HG03097 (cell line): ENCODE measurements at regions not wholly inside any gene's neighbourhood (a gene's known extent, or its start where the extent isn't known, plus 50 kb on each side); places are given as distances from the start of the nearest gene placed in this dataset.
"Not testable (repeated sequence)": the region's sequence is repeated elsewhere in the genome, so short reads cannot be mapped to it uniquely, and the experiment has no call there.

Source experiments
- ATAC-seq: cut with Tn5 transposase; IDR thresholded peaks from one replicate; pipeline ENCODE4 v1.9.1; 2021; ENCODE audit not compliant: unreplicated experiment, low FRiP score

DNA sequence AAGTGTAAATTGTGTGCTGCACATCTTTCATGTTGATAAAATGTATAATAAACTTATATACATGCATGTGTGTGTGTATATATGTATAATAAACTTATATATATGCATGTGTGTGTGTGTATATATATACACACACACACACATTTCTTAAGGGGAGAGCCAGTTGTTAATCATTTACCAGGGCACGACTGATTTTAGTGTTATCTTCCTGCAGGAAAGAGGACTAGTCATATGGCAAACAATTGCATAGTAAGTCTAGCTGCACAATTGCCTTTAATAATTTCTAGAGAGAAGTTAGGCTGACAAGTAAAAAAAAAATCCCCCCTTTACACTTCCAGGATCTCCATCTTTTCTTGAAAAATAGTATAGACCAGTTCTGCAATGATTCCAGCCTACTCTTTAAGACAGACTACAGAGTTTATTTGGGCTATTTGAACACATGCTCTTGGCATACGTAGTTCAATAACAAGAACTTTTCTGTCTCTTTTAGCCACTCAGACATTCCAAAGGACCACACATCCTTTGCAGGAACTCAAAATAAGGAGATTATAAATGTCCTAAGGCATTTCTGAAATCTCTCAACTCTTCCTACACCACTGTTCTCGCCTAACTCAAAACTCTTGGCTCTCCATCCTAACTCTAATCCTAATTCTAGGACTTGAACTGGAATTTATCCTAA lies 163.6 kb upstream of the SETMAR start:
- ATAC-seq = peak; percentile 71

DNA sequence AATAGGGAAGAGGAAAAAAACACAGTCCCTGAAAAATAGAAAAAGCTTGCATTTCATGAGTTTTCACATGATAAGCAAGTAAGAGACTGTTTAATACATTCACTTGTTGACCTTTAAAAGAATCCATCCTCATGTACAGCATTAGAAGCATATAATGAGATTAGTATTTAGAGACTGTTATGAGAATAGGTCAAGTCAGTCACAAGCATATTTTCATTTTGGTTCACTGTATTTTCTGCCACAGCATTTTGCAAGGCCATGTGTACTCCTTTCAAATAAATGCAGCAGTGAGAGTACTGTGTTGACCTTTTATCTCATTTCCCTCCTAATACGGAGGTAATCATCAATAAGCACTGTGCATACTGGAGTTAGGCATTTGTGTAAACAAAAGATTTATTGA lies 162.2 kb upstream of the SETMAR start:
- no peak for ATAC-seq

DNA sequence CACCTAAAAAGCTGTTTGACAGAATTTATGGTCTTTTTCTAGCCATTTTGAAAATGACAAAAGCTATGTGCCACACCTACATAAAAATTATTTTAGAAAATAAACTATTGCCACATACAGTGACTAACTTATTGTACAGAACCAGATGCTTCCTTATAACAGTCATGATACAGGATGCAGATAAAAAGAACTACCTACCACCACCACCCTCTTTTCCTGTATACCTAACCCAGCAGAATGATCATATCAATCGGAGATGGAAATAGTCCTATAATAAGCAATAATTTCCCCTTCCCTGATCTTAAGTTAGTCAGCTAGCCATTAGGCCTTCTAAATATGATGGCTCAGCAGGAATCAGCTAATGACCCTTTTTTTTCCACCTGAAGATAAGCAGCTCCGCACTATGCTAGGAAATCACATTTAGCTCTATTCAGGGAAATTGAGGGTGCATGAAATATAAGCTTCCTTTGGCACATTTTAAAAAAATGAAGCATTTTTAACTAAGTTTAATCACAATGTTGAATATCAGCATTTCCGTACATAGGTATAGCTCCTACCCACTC lies 155.5 kb upstream of the SETMAR start:
- no peak for ATAC-seq

DNA sequence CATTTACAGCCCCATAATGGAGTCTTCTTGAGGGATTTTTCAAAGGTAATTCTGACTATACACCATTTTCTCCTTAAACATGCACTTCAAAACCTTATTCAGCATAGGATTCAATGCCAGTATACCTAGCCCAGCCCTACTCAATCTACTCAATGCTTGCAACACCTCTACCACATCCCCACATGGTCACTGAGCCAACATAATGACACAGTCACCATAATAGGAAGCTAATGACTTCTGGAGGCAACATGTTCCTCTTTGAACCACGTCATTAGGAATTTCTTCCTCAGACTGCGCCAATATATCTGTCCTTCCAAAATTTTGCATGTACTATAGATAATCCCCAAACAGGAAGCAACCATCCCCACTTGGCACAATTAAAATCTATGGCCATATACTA lies 153.9 kb upstream of the SETMAR start:
- no peak for ATAC-seq

DNA sequence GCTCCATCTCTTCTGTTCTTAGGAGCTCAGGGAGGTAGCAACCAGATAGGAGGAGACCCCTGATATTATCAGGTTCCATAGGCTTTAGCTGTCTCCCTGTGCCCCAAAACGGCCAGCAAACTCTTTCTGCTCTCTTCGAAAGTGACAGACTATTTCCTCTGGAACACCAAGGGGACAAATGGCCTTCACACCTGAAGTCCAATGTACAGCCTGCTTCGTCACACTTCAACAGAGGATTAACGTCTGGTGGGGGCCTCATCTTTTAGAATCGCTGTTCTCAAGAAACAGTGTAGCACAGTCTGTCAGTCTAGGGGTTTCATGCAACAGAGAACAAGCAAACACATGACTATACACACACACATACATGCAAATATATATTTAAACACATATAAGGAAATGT lies 152.4 kb upstream of the SETMAR start:
- no peak for ATAC-seq

DNA sequence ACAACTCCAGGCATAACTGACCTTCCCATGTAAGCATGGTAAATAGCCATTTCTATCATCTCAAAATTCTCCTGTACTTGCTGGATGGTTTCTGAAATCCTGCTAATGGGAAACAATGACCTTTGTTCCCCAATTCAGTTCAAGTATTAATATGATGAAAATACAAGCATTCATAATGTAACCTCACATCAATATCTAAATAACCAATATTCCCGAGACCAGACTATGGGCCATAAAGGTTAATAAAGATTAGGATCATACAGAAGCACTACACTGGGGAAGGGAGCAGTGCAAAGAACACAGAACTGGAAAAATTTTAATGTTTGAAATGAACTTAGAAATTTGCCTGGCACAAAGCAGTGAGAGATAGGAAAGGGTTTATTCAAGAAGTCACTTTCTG lies 151.3 kb upstream of the SETMAR start:
- no peak for ATAC-seq

DNA sequence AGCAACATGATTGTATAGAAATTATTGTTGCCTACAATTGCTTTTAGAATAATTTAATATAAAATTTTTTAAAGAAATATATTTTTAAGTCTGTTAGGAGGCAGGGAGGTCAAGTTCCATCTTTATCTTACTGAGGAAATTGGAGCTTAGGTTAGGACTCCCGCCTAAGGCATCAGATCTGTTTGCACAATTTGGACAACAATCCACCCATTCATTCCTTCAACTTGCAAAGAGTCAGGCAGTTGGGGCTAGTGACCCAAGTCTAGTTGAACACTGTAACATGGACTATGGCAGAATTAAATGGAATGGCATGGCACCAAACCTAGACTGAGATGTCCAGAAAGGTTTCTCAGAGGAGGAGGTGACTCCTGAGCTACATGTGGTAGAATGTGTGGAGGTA lies 149.4 kb upstream of the SETMAR start:
- no peak for ATAC-seq

DNA sequence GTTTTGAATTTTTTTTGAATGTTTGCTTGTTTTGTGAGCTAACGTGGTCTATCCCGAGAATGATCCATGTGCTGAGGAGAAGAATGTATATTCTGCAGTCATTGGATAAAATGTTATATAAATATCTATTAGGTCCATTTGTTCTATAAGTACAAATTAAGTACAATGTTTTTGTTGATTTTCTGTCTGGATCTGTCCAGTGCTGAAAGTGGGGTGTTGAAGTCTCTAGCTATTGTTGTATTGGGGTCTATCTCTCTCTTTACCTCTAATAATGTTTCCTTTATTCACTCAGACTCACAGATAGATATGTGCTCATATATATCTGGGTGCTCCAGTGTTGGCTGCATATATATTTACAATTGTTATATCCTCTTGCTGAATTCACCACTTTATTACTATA lies 144.8 kb upstream of the SETMAR start:
- no peak for ATAC-seq

DNA sequence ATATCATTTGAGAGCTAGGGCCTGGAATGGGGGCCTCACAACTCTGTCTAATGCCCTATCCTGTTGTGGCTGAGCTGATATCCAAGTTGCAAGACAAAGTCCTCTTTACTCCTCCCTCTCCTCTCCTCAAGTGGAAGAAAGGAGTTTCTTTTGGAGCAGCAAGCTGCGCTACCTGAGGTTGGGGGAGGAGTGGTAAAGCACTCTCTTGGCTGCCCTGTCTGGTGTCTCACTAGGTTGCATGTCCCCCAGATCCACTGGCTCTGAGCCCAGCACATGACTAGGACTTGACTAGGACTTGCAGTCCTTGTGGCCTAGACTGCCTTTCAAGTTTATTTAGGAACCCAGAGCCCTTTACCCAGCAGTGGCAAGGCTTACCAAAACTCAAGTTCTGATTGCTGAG lies 141.1 kb upstream of the SETMAR start:
- ATAC-seq = no peak

DNA sequence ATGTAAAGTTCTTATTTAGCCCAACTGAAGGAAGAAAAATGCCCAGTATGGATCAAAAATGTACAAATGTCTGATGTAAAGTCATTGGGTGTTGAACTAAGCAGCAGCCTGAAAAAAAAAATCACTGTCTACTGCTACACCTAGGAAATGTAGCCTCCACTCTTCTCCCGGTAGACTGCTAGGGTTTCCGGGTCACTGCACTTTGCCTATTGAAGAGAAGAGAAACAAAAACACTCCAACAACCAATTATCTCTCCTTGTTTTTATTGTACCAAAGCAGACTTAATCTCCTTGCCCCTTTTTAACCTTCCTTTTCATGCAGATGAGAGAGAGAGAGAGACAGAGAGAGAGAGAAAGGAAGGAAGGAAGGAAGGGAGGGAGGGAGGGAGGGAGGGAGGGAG lies 140.2 kb upstream of the SETMAR start:
- no peak for ATAC-seq

DNA sequence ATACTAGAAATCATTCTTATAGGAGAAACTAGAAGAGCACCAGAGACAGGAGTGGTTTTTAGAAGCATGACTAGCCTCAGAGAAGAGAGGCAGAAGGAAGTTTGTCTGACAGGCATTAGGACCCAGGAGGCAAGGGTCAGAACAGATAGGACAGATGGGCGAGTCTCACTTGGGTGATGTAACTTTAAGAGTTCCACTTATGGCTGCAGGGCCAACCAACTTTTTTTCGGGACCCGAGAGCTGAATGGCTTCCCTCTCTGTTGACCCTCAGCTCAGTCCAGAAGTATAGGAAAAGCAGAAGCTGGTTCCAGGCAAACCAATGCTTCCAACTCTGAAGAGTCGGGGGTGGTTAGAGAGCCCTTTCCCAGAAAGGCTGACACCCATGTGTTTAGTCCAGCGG lies 136.6 kb upstream of the SETMAR start:
- no peak for ATAC-seq

DNA sequence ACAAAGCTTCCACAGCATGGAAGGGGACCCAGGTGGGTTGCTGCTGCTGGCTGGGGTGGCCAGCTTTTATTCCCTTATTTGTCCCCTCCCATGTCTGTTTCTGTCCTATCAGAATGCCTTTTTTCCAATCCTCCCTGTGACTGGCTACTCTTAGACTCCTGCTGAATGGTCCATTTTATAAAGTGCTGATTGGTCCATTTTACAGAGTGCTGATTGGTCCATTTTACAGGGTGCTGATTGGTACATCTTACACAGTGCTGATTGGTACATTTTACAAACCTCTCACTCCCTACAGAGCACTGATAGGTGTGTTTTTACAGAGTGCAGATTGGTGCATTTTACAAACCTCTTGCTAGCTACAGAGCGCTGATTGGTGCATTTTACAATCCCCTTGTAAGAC lies 135.9 kb upstream of the SETMAR start:
- not testable (repeated sequence) for ATAC-seq

DNA sequence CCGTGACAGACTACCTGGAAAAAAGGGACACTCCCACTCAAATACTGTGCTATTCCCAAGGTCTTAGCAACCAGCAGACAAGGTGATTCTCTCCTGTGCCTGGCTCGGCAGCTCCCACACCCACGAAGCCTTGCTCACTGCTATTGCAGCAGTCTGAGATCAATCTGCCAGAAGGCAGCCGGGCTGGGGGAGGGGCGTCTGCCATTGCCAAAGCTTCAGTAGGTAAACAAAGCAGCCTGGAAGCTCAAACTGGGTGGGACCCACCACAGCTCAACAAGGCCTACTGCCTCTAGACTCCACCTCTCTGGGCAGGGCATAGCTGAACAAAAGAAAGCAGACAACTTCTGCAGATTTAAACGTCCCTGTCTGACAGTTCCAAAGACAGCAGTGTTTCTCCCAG lies 128.4 kb upstream of the SETMAR start:
- no peak for ATAC-seq

DNA sequence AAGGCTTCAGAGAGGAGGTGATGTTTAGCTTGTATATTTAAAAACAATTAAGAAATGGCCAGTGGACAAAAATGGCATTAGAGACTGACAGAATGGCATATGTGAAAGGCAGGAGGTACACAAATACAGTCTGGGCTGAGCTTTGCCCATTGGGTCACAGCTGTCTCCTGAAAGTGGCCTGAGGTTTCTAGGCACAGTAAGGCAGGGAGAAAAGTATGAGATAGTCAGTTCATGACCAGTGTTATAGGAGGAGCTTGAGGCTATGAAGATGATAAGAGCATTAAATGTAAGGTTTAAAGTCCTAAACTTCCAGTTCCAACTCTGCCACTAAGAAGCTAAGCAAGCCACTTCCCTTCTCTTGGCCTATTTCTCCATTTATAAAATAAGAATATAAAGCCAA lies 111.2 kb upstream of the SETMAR start:
- ATAC-seq = no peak

DNA sequence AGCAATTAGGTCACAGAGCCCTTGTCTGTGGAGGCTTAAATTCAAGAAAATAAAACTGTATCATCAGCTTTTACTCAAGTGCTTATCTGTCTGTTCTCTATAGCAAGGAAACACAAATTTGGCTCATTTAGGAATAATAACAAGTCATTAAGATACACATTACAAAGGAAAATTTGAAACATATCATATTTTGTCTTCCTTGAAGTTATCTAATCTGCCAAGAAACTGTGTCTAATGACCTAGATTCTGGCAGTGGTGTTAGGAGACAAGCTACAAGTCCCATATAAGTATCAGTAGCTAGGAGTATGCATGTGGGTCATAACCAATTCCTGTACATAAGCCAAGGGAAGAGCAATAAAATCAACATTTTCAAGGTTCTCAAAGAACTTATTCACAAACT lies 108.2 kb upstream of the SETMAR start:
- ATAC-seq = no peak

DNA sequence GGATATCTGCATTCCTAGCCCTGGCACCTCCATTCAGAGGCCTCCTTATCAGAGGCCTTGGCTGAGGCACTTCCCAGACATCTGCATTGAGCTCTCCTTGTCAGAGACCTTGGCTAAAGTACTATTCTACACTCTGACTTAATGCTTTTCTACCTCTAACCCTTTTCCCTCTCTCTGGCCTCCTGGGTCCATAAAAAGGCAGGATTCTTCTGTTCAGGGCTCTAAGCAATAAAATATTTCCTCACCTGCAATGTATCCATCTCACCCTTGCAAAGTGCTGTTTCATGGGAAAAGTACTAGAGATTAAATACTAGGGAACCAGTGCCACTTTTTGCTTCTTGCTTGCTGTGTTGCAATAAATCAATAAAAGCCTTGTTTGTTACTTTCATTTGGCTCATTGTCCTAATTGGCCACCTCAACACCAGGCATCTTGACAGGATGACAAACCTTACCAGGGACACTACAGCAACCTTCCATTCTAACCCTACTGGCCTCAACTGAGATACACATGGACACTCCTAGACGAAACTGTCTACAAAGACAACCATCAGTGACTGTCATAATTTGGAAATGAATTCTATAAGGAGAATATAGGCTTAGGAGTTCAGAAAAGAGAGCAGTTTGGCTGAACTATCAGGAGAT lies 106.5 kb upstream of the SETMAR start:
- ATAC-seq = no peak

DNA sequence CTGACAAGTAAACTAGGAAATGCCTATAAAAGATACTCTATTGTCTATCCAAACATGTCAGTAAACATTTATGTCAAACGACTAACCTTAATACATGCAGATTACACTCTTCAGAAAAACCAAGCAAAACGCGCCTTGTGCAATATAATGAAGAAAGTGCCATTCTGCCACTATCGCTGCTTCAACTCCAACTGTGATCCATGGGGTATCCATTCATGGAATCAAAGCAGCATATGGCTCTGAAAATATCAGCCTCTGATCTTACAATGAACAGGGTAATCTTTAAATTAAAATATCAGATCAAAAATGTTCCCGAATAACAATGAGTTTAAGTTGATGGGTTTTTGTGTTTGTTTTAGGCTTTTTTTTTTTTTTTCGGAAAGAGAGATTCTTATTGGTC lies 105.5 kb upstream of the SETMAR start:
- no peak for ATAC-seq

DNA sequence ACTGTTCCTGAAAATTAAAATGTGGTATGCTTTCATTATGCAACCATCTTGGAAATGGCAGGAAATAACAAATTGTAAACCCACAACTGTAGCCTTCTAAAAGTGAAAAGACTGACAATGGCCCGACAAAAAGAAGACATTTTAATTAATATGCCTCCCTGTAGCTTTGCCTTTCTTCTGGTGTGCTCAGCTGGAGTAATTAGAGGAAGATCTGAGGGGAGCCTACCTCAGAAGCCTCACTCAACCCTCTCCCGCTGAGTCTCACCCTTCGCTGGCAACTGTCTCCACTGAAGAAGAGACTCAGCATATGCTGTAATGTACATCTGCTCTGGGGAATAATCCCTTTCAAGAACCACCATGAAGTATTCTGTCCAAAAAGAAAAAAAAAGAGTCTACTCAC lies 104.7 kb upstream of the SETMAR start:
- ATAC-seq = no peak

DNA sequence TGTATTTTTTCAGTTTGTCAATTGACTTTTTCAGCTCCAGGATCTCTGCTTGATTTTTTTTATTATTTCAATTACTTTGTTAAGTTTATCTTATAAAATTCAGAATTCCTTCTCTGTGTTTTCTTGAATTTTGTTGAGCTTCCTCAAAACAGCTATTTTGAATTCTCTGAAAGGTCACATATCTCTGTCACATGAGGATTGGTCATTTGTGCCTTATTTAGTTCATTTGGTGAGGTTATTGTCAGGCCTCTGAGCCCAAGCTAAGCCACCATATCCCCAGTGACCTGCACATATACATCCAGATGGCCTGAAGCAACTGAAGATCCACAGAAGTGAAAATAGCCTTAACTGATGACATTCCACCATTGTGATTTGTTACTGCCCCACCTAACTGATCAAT lies 98.4 kb upstream of the SETMAR start:
- not testable (repeated sequence) for ATAC-seq

DNA sequence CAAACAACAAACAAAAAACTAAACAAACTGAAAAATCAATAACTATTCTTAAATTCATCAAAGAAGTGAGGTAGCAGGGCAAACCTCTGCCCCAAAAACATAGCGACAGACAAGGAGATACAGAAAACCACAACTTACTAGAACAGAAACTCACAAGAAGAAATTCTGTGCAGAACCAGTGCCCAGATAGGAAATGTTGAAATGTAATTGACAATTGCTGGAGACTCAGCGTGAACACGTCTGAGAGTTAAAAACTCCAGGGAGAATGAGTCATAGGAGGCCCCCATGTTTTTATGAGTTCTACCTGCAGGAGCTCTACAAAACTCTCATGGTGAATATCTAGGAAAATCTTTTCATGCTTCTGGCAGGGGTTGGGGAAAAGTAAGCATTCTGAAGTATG lies 95.5 kb upstream of the SETMAR start:
- no peak for ATAC-seq

DNA sequence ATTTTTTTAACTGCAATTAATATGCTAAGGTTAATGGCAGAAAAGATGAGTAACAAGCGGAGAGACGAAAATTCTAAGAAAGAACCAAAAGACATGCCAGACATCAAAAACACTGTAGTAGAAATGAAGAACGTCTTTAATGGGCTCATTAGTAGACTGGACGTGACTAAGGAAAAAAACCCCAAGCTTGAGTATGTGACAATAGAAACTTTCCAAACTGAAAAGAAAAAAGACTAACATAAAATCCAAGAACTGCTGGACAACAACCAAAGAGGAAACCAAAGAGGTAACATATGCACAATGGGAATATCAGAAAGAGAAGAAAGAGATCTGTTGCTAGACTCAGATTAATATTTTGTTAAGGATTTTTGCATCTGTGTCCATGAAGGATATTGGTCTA lies 94.6 kb upstream of the SETMAR start:
- ATAC-seq = no peak

DNA sequence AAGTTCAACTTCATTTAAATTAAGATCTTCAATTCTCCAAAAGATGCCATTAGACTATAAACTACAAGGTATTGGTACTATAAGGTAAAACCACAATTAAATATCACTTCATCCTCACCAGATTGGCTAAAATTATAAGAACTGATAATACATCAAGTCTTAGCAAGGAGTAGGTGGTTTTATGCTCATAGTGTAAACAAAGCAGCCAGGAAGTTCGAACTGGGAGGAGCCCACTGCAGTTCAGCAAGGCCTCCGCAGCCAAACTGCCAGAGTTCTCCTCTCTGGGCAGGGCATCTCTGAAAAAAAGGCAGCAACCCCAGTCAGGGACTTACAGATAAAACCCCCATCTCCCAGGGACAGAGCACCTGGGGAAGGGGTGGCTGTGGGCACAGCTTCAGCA lies 91.6 kb upstream of the SETMAR start:
- no peak for ATAC-seq
